CD14-positive monocyte (primary cell): ENCODE measurements at regions not wholly inside any gene's neighbourhood (a gene's known extent, or its start where the extent isn't known, plus 50 kb on each side); places are given as distances from the start of the nearest gene placed in this dataset.

Experiments
- DNase-seq, 3 donors: peaks; one replicate each; pipeline ENCODE4 v3.0.0-alpha.2; 2011 to 2022
- H2AFZ ChIP-seq: 2 replicates; pipeline ENCODE4 v1.6.0; 2012; ENCODE audit warnings: mild to moderate bottlenecking, low read depth, low read length, inconsistent platforms; ENCODE audit not compliant: insufficient read depth, poor library complexity, severe bottlenecking
- H3K27ac ChIP-seq, 2 donors: 1 replicate in 1 of 2; 2 replicates in 1 of 2; pipeline ENCODE4 v1.5.1; 2012 to 2013; ENCODE audit warnings: low read length in 2 of 2, control low read depth in 1 of 2, inconsistent platforms in 1 of 2, low read depth in 1 of 2, mild to moderate bottlenecking in 1 of 2
- H3K27me3 ChIP-seq, 2 donors: one replicate each; pipeline versions ENCODE4 v1.6.0 to v1.6.1; 2011 to 2013; ENCODE audit warnings: low read length in 2 of 2; ENCODE audit not compliant: control insufficient read depth in 2 of 2, insufficient read depth in 2 of 2
- H3K36me3 ChIP-seq, 2 donors: replicated peaks in 1 of 2; 1 replicate in 1 of 2; 2 replicates in 1 of 2; pipeline versions ENCODE4 v1.5.1 to v1.6.1; 2012 to 2013; ENCODE audit warnings: low read length in 2 of 2, control low read depth in 1 of 2, inconsistent platforms in 1 of 2, mild to moderate bottlenecking in 1 of 2; ENCODE audit not compliant: insufficient read depth in 2 of 2, control insufficient read depth in 1 of 2
- H3K4me1 ChIP-seq, 2 donors: 1 replicate in 1 of 2; 2 replicates in 1 of 2; pipeline versions ENCODE4 v1.5.1 to v1.6.1; 2012 to 2013; ENCODE audit warnings: low read length in 2 of 2, control low read depth in 1 of 2, inconsistent platforms in 1 of 2, mild to moderate bottlenecking in 1 of 2, moderate library complexity in 1 of 2; ENCODE audit not compliant: insufficient read depth in 2 of 2, control insufficient read depth in 1 of 2
- H3K4me2 ChIP-seq: replicated peaks from 2 replicates; pipeline ENCODE3; 2012; ENCODE audit warnings: low read length, moderate library complexity, mild to moderate bottlenecking; ENCODE audit not compliant: poor library complexity, severe bottlenecking; ENCODE audit errors: extremely low read depth
- H3K4me3 ChIP-seq, 3 experiments: fragments of 200-600 bp in 1 of 3; sonication (generic) in 1 of 3; replicated peaks in 1 of 3; 1 replicate in 2 of 3; 2 replicates in 1 of 3; pipeline ENCODE4 v1.5.1; 2011 to 2013; ENCODE audit warnings: low read length in 3 of 3, mild to moderate bottlenecking in 3 of 3, control low read depth in 2 of 3, low read depth in 2 of 3, inconsistent platforms in 1 of 3, moderate library complexity in 1 of 3
- H3K79me2 ChIP-seq: 2 replicates; pipeline ENCODE4 v1.6.0; 2012; ENCODE audit warnings: mild to moderate bottlenecking, control low read depth, inconsistent platforms, low read length, moderate library complexity; ENCODE audit not compliant: insufficient read depth
- H3K9ac ChIP-seq: 2 replicates; pipeline ENCODE4 v1.6.0; 2017; ENCODE audit warnings: low read length, mild to moderate bottlenecking; ENCODE audit not compliant: insufficient read depth, poor library complexity, severe bottlenecking
- H3K9me3 ChIP-seq, 2 donors: replicated peaks in 1 of 2; 1 replicate in 1 of 2; 2 replicates in 1 of 2; pipeline versions ENCODE4 v1.5.1 to v1.6.1; 2012 to 2013; ENCODE audit warnings: low read length in 2 of 2, control low read depth in 1 of 2; ENCODE audit not compliant: control insufficient read depth in 1 of 2, insufficient read depth in 1 of 2
- H4K20me1 ChIP-seq: 2 replicates; pipeline ENCODE4 v1.6.0; 2012; ENCODE audit warnings: mild to moderate bottlenecking, low read length, control low read depth, moderate library complexity; ENCODE audit not compliant: insufficient read depth
- H3K27ac Mint-ChIP-seq, 7 donors: one replicate each; pipeline ENCODE4 v1.8.0; 2020; ENCODE audit warnings: mild to moderate bottlenecking in 7 of 7, mixed read lengths in 7 of 7, moderate library complexity in 6 of 7, inconsistent platforms in 2 of 7
- H3K27me3 Mint-ChIP-seq, 3 donors: one replicate each; pipeline ENCODE4 v1.8.0; 2021 to 2022; ENCODE audit warnings: low read depth in 3 of 3, mild to moderate bottlenecking in 3 of 3, mixed read lengths in 3 of 3, moderate library complexity in 3 of 3, inconsistent platforms in 1 of 3
- H3K36me3 Mint-ChIP-seq, 2 donors: one replicate each; pipeline ENCODE4 v1.8.0; 2020; ENCODE audit warnings: mixed read lengths in 2 of 2, inconsistent platforms in 1 of 2, mild to moderate bottlenecking in 1 of 2
- H3K4me1 Mint-ChIP-seq: one replicate; pipeline ENCODE4 v1.8.0; 2020; ENCODE audit warnings: mild to moderate bottlenecking, mixed read lengths
- H3K4me3 Mint-ChIP-seq, 2 donors: one replicate each; pipeline ENCODE4 v1.8.0; 2020; ENCODE audit warnings: mild to moderate bottlenecking in 2 of 2, mixed read lengths in 2 of 2, moderate library complexity in 1 of 2
- H3K9me3 Mint-ChIP-seq, 7 donors: one replicate each; pipeline ENCODE4 v1.8.0; 2020 to 2022; ENCODE audit warnings: mixed read lengths in 7 of 7, mild to moderate bottlenecking in 6 of 7, moderate library complexity in 6 of 7, inconsistent platforms in 2 of 7
- CTCF ChIP-seq: fragments of 200-600 bp; IDR thresholded peaks from one replicate; pipeline ENCODE4 v1.8.0; 2022; ENCODE audit warnings: antibody characterized with exemption, mild to moderate bottlenecking
- WGBS: methylation state at CpG from one replicate; pipeline ENCODE4 v1.1.5; 2013; ENCODE audit warnings: missing lambda C conversion rate; ENCODE audit not compliant: insufficient coverage; 5-methylcytosine and 5-hydroxymethylcytosine counted together
- intact Hi-C, 2 donors: fragments of 100-400 bp; cut with micrococcal nuclease; formaldehyde crosslinking; loops; one replicate each; pipeline versions ENCODE4 v1.15.0 to v1.15.1; 2023

- H3K27ac ChIP-seq = no peak overlapping the region
- peaks cover 3 to 8% (median 6%) of the 10 kb centered on the region in 7 donors for H3K9me3 Mint-ChIP-seq
- no peaks in the 10 kb centered on the region for H3K9me3 ChIP-seq
- no peak for TF ChIP-seq CTCF
- H3K9ac ChIP-seq = no peak overlapping the region
- no peak overlapping the region for H3K4me3 ChIP-seq
- H3K79me2 ChIP-seq = no peaks in the 10 kb centered on the region
- H3K4me1 Mint-ChIP-seq = no peaks in the 10 kb centered on the region
- no peaks in the 10 kb centered on the region for H3K36me3 Mint-ChIP-seq
- no peaks in the 10 kb centered on the region for H3K27me3 ChIP-seq
- peaks cover 0 to 2% (median 0%) of the 10 kb centered on the region in 3 donors for H3K27me3 Mint-ChIP-seq
- no peak overlapping the region for H3K4me3 Mint-ChIP-seq
- intact Hi-C loops = no loop called here
- no peak for DNase-seq
- no peak overlapping the region for H3K27ac Mint-ChIP-seq
- no peak overlapping the region for H3K4me2 ChIP-seq
- H3K4me1 ChIP-seq = no peaks in the 10 kb centered on the region
- no peak overlapping the region for H2AFZ ChIP-seq
- H3K36me3 ChIP-seq = no peaks in the 10 kb centered on the region
- H4K20me1 ChIP-seq = no peaks in the 10 kb centered on the region
Observed at GRCh38 chr3:16687221-16687620, 82.0 kb upstream of the DAZL start.

GRCh38 chr3:16692486-16693344 is 87.5 kb upstream of the DAZL start:
- Histone ChIP-seq H3K36me3 (no peaks in the 10 kb centered on the region), H3K9ac (no peak overlapping the region), H2AFZ (no peak overlapping the region), H3K4me3 (no peak overlapping the region), H3K4me1 (peaks cover 22 to 24% of the 10 kb centered on the region in 2 donors), H3K4me2 (no peak overlapping the region), H3K27me3 (no peaks in the 10 kb centered on the region), H3K9me3 (no peaks in the 10 kb centered on the region), H3K27ac (no peak overlapping the region), H4K20me1 (no peaks in the 10 kb centered on the region), H3K79me2 (no peaks in the 10 kb centered on the region)
- 84% methylated on average over 6 of the region's 8 CpGs for WGBS
- intact Hi-C loops = no loop called here
- Mint-ChIP-seq H3K36me3 (peaks cover 0 to 2% of the 10 kb centered on the region in 2 donors), H3K27me3 (peaks cover 0 to 2% (median 0%) of the 10 kb centered on the region in 3 donors), H3K27ac (no peak overlapping the region), H3K4me3 (no peak overlapping the region), H3K9me3 (peaks cover 0 to 5% (median 0%) of the 10 kb centered on the region in 7 donors), H3K4me1 (peaks cover 26% of the 10 kb centered on the region)
- DNase-seq = no peak
- no peak for TF ChIP-seq CTCF
